Neuron (in vitro differentiated cells): ENCODE measurements at regions not wholly inside any gene's neighbourhood (a gene's known extent, or its start where the extent isn't known, plus 50 kb on each side); places are given as distances from the start of the nearest gene placed in this dataset.

Experiments used
- H2AFZ ChIP-seq: one replicate; pipeline ENCODE4 v1.6.1; 2013; ENCODE audit warnings: low read depth, mild to moderate bottlenecking, inconsistent platforms, low read length, moderate library complexity
- H3K27me3 ChIP-seq: one replicate; pipeline ENCODE4 v1.6.1; 2013; ENCODE audit warnings: low read length; ENCODE audit not compliant: insufficient read depth
- H3K36me3 ChIP-seq: one replicate; pipeline ENCODE4 v1.6.1; 2013; ENCODE audit warnings: low read length; ENCODE audit not compliant: insufficient read depth
- H3K4me1 ChIP-seq: one replicate; pipeline ENCODE4 v1.6.1; 2013; ENCODE audit warnings: low read length; ENCODE audit not compliant: insufficient read depth
- H3K4me3 ChIP-seq: 2 replicates; pipeline ENCODE4 v1.5.1; 2013; ENCODE audit warnings: mild to moderate bottlenecking, low read length, moderate library complexity
- H3K9me3 ChIP-seq: one replicate; pipeline ENCODE4 v1.6.1; 2013; ENCODE audit warnings: low read length

DNA sequence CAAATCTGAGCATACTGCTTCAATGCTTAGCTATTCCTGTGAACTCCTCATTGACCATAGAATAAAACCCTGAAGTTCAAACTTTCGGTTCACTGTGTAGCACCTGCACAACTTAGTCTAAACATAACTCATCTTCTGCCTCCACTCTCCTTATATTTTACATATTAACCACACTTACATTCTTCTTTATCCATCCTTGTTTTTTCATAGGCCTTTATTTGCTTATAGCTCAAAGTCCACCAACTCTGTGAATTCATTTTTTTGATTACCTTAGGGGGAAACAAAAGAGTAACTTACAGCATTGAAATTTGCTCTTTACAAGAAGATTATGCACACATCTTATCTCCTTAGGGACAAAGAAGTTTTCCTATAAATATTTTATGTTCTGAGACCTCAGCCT is 521.6 kb upstream of the FAT3 start:
- no peaks in the 10 kb centered on the region for H3K9me3 ChIP-seq
- no peak overlapping the region for H3K4me3 ChIP-seq
- H3K36me3 ChIP-seq: no peaks in the 10 kb centered on the region
- H3K4me1 ChIP-seq: no peaks in the 10 kb centered on the region
- H3K27me3 ChIP-seq: no peaks in the 10 kb centered on the region
- H2AFZ ChIP-seq: no peak overlapping the region

DNA sequence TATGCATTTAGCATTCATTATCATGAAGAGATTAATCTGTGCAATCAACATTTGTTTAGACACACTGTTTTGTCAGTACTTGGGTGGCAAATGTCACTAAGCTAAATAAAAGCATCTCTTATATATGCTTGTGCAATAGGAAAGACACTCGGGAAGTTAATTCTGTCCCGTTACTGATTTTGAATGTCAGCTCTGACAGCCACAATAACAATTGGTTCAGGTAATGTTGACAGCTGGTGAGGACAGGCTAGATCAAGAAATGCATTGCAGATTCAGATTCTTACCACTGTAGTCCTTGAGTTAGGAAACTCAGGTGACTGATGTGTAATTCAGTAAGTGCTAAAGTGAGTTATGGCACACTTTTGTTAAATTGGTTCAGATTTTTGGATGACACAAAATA is 523.8 kb upstream of the FAT3 start:
- Histone ChIP-seq H3K27me3 (no peaks in the 10 kb centered on the region), H3K9me3 (no peaks in the 10 kb centered on the region), H3K36me3 (no peaks in the 10 kb centered on the region), H2AFZ (no peak overlapping the region), H3K4me3 (no peak overlapping the region), H3K4me1 (no peaks in the 10 kb centered on the region)

DNA sequence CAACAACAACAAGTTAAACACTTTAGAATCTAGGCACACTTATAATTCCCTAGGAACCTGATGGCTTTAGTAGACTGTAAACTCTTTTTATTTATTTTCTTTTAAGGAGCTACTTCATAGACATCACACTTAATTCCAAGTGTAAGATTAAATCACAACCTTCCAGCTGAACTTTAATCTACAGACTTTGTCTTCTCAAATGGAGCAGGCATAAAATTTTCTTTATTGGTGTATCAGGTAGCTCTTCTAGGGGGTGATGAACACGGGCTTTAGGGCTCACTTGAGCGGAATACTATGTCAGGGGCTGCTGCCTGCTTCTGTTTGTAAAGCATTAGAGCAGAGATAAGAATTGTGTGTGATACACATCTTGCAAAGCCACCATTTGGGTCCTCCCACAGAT is 525.8 kb upstream of the FAT3 start:
- H3K4me1 ChIP-seq: no peaks in the 10 kb centered on the region
- no peaks in the 10 kb centered on the region for H3K9me3 ChIP-seq
- H3K4me3 ChIP-seq: no peak overlapping the region
- H3K27me3 ChIP-seq: no peaks in the 10 kb centered on the region
- H2AFZ ChIP-seq: no peak overlapping the region
- H3K36me3 ChIP-seq: no peaks in the 10 kb centered on the region

DNA sequence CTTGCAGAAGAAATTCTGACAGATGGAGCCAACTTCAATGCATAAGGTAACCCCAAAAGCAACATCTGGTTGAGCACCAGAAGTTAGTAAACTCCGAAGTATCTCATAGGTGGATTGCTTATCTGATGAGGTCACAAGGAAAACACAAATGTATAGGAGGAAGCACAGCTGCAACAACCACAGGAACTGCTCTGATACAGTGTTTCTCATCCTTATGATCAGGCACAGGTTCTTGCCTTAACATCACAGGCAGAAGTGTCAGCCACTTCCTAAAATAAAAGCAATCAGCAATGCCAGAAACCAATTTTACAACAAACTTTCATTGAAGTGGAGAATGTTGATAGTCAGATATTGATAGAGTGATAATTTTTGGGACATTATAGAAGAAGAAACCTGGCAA is 530.3 kb upstream of the FAT3 start:
- no peaks in the 10 kb centered on the region for H3K4me1 ChIP-seq
- no peak overlapping the region for H2AFZ ChIP-seq
- no peaks in the 10 kb centered on the region for H3K27me3 ChIP-seq
- no peaks in the 10 kb centered on the region for H3K9me3 ChIP-seq
- H3K36me3 ChIP-seq: no peaks in the 10 kb centered on the region
- H3K4me3 ChIP-seq: no peak overlapping the region

DNA sequence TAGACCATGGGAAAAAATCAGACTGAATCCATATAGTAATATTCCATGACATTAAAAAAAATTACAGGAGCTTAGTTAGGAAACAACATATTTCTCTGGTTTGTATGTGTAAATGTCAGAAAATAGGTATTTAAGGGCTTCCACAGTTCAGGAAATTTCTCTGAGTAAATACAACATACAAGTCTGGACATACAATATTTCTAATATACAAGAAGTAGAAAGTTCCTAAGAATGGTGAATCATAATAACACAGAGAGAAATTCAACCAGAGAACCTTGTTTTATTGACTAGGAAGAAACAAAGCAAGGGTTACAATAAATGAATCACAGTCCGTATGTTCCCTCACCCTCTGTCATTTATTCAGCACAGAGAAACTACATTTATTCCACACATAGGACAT is 532.7 kb upstream of the FAT3 start:
- no peaks in the 10 kb centered on the region for H3K4me1 ChIP-seq
- no peaks in the 10 kb centered on the region for H3K36me3 ChIP-seq
- no peaks in the 10 kb centered on the region for H3K9me3 ChIP-seq
- H3K27me3 ChIP-seq: no peaks in the 10 kb centered on the region
- H2AFZ ChIP-seq: no peak overlapping the region
- no peak overlapping the region for H3K4me3 ChIP-seq

DNA sequence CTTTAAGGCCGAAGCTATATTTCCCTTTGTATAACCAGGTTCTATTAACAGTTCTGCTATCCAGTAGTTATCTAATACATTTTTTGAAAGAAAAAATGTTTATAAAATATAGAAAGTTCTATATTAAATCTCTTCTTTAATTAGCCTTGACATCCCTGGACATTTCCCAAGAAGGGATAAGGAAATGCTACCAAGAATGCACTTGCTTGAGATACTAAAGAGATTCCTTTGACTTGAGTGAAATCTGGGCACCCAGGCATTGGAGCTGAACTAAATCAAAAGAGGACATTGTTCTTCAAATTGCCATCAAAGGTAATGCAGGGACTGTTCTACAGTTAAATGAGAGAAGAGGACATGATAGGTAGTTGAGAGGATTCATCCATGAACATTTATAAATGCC is 535.9 kb upstream of the FAT3 start:
- Histone ChIP-seq H3K27me3 (no peaks in the 10 kb centered on the region), H3K4me3 (no peak overlapping the region), H3K9me3 (no peaks in the 10 kb centered on the region), H2AFZ (no peak overlapping the region), H3K36me3 (no peaks in the 10 kb centered on the region), H3K4me1 (no peaks in the 10 kb centered on the region)

DNA sequence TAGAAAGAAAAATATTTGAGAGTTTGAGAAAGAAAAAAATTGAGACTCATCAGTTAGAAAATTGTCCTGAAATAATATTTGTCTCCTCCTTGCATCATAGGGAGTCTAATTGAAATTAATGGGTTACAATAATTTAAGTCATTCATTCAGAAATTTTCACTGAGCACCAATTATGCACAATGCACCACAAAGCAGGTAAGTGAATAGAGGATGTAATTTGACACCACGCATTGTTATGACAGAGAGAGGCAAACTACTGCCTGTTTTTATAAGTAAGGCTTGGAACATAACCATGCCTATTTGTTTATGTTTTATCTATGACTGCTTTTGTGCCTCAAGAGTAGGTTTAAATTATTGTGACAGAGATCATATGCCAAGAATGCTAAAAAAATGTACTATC is 537.9 kb upstream of the FAT3 start:
- no peaks in the 10 kb centered on the region for H3K4me1 ChIP-seq
- no peak overlapping the region for H2AFZ ChIP-seq
- no peaks in the 10 kb centered on the region for H3K9me3 ChIP-seq
- H3K36me3 ChIP-seq: no peaks in the 10 kb centered on the region
- no peak overlapping the region for H3K4me3 ChIP-seq
- no peaks in the 10 kb centered on the region for H3K27me3 ChIP-seq

DNA sequence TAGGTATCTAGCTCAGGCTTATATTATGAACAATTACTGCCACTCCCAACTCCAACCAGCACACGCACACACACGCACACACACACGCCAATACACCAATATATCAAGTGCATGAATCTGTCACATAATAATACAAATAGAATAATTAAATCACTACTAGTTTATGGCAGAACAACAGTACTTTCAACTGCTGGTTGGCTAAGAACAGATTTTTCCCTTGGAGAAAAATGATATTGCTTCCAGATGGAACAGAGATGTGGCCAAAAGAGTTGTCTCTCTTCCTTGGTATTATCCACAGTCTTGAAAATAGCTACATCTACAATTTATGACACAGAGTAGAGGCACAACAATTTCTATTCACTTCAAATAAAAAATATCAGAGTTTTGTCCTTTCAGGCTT is 538.3 kb upstream of the FAT3 start:
- Histone ChIP-seq H2AFZ (no peak overlapping the region), H3K9me3 (no peaks in the 10 kb centered on the region), H3K36me3 (no peaks in the 10 kb centered on the region), H3K4me3 (no peak overlapping the region), H3K27me3 (no peaks in the 10 kb centered on the region), H3K4me1 (no peaks in the 10 kb centered on the region)

DNA sequence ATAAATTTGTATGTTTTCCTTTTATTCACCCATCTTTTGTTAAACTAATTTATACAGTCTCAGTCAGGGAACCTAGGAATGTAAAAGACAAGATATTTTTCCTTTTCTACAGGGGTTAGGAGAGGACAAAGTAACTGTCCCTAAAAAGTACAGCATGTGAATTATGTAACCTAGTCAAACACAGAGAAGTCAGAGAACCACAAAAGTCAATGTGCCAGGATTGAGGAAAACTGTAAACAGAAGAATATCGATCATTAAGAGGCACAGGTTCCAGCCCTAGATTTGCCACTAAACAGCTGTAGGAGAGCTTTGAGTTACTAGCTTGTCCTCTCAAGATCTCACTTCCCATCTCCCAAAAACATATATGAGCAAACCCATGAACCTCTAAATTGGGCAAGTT is 550.9 kb upstream of the FAT3 start:
- H3K36me3 ChIP-seq: no peaks in the 10 kb centered on the region
- no peaks in the 10 kb centered on the region for H3K27me3 ChIP-seq
- peaks cover 1% of the 10 kb centered on the region for H3K4me1 ChIP-seq
- H3K9me3 ChIP-seq: no peaks in the 10 kb centered on the region
- H3K4me3 ChIP-seq: no peak overlapping the region
- no peak overlapping the region for H2AFZ ChIP-seq

DNA sequence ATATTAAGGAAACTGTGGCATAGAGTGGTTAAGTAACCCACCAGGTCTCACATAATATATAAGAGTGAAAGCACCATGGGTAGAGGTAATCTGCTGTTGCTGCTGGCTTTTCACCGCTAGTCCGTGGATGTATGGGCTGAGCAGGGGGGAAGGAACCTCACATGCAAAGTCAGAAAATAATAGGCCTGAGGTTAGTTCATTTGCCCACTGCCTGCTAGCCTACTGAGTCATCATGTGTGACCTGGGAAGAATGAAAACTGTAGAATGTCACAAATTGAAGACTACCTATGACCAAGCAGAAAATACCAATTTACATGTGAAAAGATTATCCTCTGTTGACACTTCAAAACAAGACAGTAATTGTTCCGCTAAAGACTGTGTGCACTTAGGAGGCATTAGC is 560.1 kb upstream of the FAT3 start:
- Histone ChIP-seq H3K27me3 (no peaks in the 10 kb centered on the region), H2AFZ (no peak overlapping the region), H3K4me1 (peaks cover 10% of the 10 kb centered on the region), H3K4me3 (no peak overlapping the region), H3K36me3 (no peaks in the 10 kb centered on the region), H3K9me3 (no peaks in the 10 kb centered on the region)

DNA sequence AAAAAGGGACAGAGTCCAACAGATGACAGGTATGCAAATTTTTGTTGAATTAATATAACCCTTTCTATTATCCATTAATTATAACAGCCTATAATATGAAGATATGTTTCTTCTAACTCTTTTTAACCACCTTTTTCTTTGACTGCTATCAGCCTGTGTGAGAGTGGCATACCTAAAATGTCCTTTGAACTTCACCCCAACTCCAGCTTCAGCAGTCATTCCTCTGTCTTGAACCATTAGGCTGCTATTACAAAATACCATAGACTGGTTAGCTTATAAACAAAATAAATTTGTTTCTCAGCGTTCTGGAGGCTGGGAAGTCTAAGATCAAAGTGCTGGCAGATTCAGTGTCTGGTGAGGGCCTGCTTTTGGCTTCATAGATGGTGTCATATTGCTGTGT is 564.6 kb upstream of the FAT3 start:
- Histone ChIP-seq H3K27me3 (no peaks in the 10 kb centered on the region), H2AFZ (no peak overlapping the region), H3K4me1 (peaks cover 4% of the 10 kb centered on the region), H3K9me3 (no peaks in the 10 kb centered on the region), H3K4me3 (no peak overlapping the region), H3K36me3 (no peaks in the 10 kb centered on the region)

DNA sequence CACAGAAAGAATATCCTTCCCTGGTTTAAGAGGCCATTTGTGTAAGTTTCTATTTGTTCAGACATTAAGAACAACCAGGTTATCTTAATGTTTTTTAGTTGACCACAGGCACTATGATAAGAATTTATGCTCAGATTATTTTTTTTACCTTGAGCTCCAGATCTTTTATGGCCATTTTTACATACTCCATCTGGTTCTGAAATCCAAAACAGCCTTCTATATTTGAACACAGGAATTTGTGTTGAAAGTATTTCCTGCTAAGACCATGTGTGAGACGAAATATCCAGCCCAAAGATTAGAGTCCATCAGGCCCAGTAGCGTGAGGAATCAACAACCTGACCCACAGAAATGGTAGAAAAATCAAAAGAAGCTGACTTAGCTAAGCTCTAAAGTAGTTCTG is 569.9 kb upstream of the FAT3 start:
- Histone ChIP-seq H3K4me3 (no peak overlapping the region), H2AFZ (no peak overlapping the region), H3K27me3 (no peaks in the 10 kb centered on the region), H3K9me3 (no peaks in the 10 kb centered on the region), H3K4me1 (no peaks in the 10 kb centered on the region), H3K36me3 (no peaks in the 10 kb centered on the region)

DNA sequence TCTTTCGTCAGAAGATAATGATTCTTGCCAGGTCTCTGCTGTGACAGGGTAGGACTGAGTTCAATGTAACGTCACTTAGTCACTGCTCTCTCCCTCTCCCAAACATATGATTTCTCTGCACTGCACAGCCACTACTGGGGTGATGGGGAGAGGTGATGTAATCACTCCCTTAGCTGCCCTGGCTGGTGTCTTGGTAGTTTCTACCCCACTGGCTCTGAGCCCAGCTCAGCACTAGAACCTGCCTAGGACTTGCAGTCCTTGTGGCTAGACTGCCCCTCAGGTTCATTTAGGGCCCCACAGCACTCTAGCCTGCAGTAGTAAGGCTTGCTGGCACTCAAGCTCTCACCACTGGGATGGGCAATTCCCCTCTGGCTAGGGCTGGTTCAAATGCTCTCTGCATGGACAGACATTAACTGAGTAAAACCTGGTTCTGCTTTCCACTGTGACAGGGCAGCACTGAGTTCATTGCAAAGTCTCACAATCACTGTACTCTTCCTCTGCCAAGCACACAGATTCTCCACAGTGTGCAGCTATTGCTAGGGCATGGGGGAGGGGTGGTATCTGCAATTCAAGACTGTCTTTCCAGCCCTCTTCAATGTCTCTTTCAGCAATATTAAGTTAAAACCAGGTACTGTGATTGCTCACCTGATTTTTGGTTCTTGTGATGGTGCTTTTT is 571.4 kb upstream of the FAT3 start:
- no peaks in the 10 kb centered on the region for H3K4me1 ChIP-seq
- H3K27me3 ChIP-seq: no peaks in the 10 kb centered on the region
- H3K4me3 ChIP-seq: no peak overlapping the region
- H2AFZ ChIP-seq: no peak overlapping the region
- no peaks in the 10 kb centered on the region for H3K9me3 ChIP-seq
- no peaks in the 10 kb centered on the region for H3K36me3 ChIP-seq

DNA sequence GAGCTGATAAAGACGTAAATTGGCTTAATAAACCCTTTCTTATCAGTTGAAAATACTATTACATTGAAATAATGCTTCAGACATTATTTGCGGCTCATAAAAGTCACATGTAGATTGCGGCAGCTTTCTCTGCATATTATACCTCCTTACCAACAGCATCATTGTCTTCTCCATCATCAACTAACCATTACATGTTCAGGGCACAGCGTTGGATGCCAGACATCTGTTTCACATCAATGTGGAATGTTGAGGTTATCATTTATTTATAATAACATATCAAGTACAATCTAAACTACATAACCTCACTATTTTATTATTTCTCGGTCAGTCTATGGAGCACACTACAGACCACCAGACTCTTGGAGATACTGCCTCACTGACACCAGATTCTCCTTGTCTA is 573.8 kb upstream of the FAT3 start:
- no peaks in the 10 kb centered on the region for H3K4me1 ChIP-seq
- H3K9me3 ChIP-seq: no peaks in the 10 kb centered on the region
- H3K4me3 ChIP-seq: no peak overlapping the region
- no peaks in the 10 kb centered on the region for H3K27me3 ChIP-seq
- no peak overlapping the region for H2AFZ ChIP-seq
- no peaks in the 10 kb centered on the region for H3K36me3 ChIP-seq
